Spleen (tissue), 11 donors: ENCODE measurements at regions not wholly inside any gene's neighbourhood (a gene's known extent, or its start where the extent isn't known, plus 50 kb on each side); places are given as distances from the start of the nearest gene placed in this dataset.

Experiments used
- DNase-seq: peaks from one replicate; pipeline ENCODE4 v3.0.0-alpha.2; 2020
- H3K27ac ChIP-seq, 8 donors: fragments of 200-600 bp; sonication (generic) in 7 of 8; 1 replicate in 4 of 8; 2 replicates in 4 of 8; pipeline versions ENCODE4 v1.5.0 to v1.8.0; 2016 to 2021; ENCODE audit warnings: inconsistent platforms in 4 of 8, mild to moderate bottlenecking in 4 of 8, moderate library complexity in 1 of 8
- H3K27me3 ChIP-seq, 7 donors: fragments of 200-600 bp; sonication (generic) in 6 of 7; replicated peaks in 1 of 7; 1 replicate in 4 of 7; 2 replicates in 3 of 7; pipeline versions ENCODE4 v1.5.0 to v1.8.0; 2016 to 2021; ENCODE audit warnings: inconsistent platforms in 3 of 7, mild to moderate bottlenecking in 1 of 7
- H3K36me3 ChIP-seq, 6 donors: fragments of 200-600 bp; sonication (generic) in 5 of 6; 1 replicate in 4 of 6; 2 replicates in 2 of 6; pipeline versions ENCODE4 v1.5.0 to v1.8.0; 2016 to 2021; ENCODE audit warnings: inconsistent platforms in 2 of 6
- H3K4me1 ChIP-seq, 6 donors: fragments of 200-600 bp; sonication (generic) in 5 of 6; 1 replicate in 3 of 6; 2 replicates in 3 of 6; pipeline versions ENCODE4 v1.5.0 to v1.8.0; 2016 to 2021; ENCODE audit warnings: inconsistent platforms in 3 of 6
- H3K4me3 ChIP-seq, 8 donors: fragments of 200-600 bp; sonication (generic) in 7 of 8; 1 replicate in 4 of 8; 2 replicates in 4 of 8; pipeline versions ENCODE4 v1.5.0 to v1.8.0; 2016 to 2021; ENCODE audit warnings: inconsistent platforms in 4 of 8, mild to moderate bottlenecking in 4 of 8, moderate library complexity in 2 of 8
- H3K9me3 ChIP-seq, 8 donors: fragments of 200-600 bp; sonication (generic) in 7 of 8; 1 replicate in 4 of 8; 2 replicates in 4 of 8; pipeline versions ENCODE4 v1.5.0 to v1.8.0; 2016 to 2021; ENCODE audit warnings: inconsistent platforms in 4 of 8
- POLR2A ChIP-seq, 3 donors: fragments of 450-650 bp; IDR thresholded peaks; one replicate each; pipeline ENCODE4 v1.5.1; 2017; ENCODE audit warnings: antibody characterized with exemption in 3 of 3, mild to moderate bottlenecking in 1 of 3
- POLR2AphosphoS5 ChIP-seq, 3 donors: sonication (generic); formaldehyde crosslinking; IDR thresholded peaks; one replicate each; pipeline ENCODE4 v1.5.1; 2017; ENCODE audit warnings: antibody characterized with exemption in 3 of 3
- WGBS, 5 donors: extraction: QIAGEN DNeasy Blood & Tissue Kit in 3 of 5; methylation state at CpG; one replicate each; pipeline versions ENCODE4 v1.1.5 to v1.1.7; 2013 to 2018; 5-methylcytosine and 5-hydroxymethylcytosine counted together
- intact Hi-C: fragments of 100-400 bp; cut with DNase I; formaldehyde crosslinking; loops from one replicate; pipeline ENCODE4 v1.15.0; 2023; ENCODE audit warnings: low total_unique reads
- TF ChIP-seq, protein P1 (sequence below), 11 experiments: fragments of 200-600 bp in 7 of 11; fragments of 450-650 bp in 4 of 11; sonication (generic) in 4 of 11; IDR thresholded peaks in 8 of 11; conservative IDR thresholded peaks in 3 of 11; 1 replicate in 7 of 11; 2 replicates in 4 of 11; pipeline versions ENCODE4 v1.4.0 to v1.8.0; 2016 to 2021; ENCODE audit warnings: antibody characterized with exemption in 11 of 11, inconsistent platforms in 4 of 11, mild to moderate bottlenecking in 1 of 11
- donor health status: healthy with polysubstance abuse.
- donor health status: DM: no; HTN: no; CAD: no; lungs with moderate emphysema.
- donor health status: DM: no; HTN: no; CAD: no.
- donor health status: Bipolar disorder and iron deficiency.
- donor health status: healthy.
- donor health status: DM: no; HTN: no; CAD: no.
- donor health status: DM: yes; HTN: yes; CAD: no.

DNA sequence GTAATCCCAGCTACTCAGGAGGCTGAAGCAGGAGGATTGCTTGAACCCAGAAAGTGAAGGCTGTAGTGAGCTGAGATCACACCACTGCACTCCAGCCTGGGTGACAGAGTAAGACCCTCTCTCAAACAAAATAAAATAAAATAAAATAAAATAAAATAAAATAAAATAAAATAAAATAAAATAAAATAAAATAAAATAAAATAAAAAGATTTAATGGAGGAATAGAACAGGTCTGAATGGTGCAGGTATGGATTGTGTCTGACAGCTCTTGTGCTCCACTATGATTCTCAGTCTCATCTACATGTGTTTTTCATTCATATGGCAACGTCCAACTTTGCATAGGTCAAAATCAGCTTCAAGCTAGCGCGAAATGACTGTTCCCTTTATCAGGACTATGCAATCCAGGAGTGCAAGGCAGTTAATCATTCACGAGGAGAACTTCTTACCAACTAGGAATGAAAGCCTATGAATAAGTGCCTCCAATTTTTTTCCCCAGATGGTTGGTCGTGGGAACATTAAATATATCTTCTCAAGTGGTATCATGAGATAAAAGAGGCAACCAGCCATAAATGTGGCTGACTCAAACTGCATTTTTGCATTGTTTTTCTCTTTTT lies 1392.3 kb upstream of the CDH9 start:
- TF ChIP-seq POLR2A (IDR thresholded peaks at IDR 0.05) (no peak), POLR2AphosphoS5 (IDR thresholded peaks at IDR 0.05) (no peak)
- TF ChIP-seq, protein P1, sequence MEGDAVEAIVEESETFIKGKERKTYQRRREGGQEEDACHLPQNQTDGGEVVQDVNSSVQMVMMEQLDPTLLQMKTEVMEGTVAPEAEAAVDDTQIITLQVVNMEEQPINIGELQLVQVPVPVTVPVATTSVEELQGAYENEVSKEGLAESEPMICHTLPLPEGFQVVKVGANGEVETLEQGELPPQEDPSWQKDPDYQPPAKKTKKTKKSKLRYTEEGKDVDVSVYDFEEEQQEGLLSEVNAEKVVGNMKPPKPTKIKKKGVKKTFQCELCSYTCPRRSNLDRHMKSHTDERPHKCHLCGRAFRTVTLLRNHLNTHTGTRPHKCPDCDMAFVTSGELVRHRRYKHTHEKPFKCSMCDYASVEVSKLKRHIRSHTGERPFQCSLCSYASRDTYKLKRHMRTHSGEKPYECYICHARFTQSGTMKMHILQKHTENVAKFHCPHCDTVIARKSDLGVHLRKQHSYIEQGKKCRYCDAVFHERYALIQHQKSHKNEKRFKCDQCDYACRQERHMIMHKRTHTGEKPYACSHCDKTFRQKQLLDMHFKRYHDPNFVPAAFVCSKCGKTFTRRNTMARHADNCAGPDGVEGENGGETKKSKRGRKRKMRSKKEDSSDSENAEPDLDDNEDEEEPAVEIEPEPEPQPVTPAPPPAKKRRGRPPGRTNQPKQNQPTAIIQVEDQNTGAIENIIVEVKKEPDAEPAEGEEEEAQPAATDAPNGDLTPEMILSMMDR (IDR thresholded peaks at IDR 0.05 in 8 of 11, conservative IDR thresholded peaks at IDR 0.05 in 3 of 11), result no peak
- 68 to 81% (median 74%) methylated on average over 5 of the region's 5 CpGs for WGBS, 5 donors
- intact Hi-C loops, result no loop called here
- DNase-seq, result no peak
- H3K9me3 ChIP-seq, result peaks cover 0 to 30% (median 8%) of the 10 kb centered on the region in 8 donors
- no peaks in the 10 kb centered on the region for H3K4me1 ChIP-seq
- no peaks in the 10 kb centered on the region for H3K27me3 ChIP-seq
- no peak overlapping the region for H3K27ac ChIP-seq
- no peaks in the 10 kb centered on the region for H3K36me3 ChIP-seq
- H3K4me3 ChIP-seq, result no peak overlapping the region

DNA sequence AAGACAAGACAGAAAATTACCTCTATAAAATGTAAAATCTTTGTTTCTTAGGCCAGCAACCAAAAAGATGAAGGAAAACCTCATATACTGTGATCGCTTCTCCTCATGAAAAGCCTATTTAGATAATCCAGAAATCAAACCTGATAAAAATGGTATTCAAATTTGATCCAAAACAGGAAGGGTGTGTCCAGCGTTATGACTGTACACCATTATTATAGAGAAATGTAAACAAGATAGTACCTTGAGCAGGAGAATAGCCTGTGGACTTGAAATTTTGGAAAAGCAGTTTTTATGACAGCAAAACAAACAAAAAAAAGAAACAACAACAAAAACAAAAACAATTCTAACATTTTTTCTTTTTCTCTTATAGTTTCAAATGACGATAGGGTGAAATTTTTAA lies 1382.8 kb upstream of the CDH9 start:
- H3K9me3 ChIP-seq, result peaks cover 0 to 34% (median 10%) of the 10 kb centered on the region in 8 donors
- no peak for DNase-seq
- no peak overlapping the region for H3K4me3 ChIP-seq
- H3K27ac ChIP-seq, result no peak overlapping the region
- TF ChIP-seq POLR2A (IDR thresholded peaks at IDR 0.05) (no peak), POLR2AphosphoS5 (IDR thresholded peaks at IDR 0.05) (no peak)
- TF ChIP-seq, protein P1 (IDR thresholded peaks at IDR 0.05 in 8 of 11, conservative IDR thresholded peaks at IDR 0.05 in 3 of 11), result no peak
- H3K4me1 ChIP-seq, result no peaks in the 10 kb centered on the region
- 63 to 81% (median 72%) methylated on average over 3 of the region's 3 CpGs for WGBS, 5 donors
- H3K27me3 ChIP-seq, result no peaks in the 10 kb centered on the region
- intact Hi-C loops, result no loop called here
- H3K36me3 ChIP-seq, result no peaks in the 10 kb centered on the region

DNA sequence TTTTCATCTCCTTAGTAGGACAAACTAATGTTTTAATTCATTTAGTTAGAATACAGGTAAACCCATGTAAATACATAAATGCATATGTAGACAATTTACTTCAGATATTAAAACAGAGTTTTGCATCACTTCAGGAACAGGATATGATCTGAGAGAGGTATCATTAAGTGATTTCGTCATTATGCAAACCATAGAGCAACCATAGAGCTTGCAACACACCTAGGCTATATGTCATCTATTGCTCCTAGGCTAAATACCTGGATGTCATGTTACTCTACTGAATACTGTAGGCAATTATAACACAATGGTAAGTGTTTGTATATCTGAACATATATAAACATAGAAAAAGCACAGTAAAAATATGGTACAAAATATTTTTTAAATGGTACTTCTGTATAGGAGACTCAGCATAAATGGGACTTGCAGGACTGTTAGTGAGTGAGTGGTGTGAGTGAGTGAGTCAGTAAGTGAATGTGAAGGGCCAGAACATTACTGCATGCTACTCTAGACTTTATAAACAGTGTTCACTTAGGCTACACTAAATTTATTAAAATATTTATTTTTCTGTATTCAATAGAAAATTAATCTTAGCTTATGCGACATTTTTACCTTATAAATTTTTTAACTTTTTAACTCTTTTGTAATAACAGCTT lies 1377.5 kb upstream of the CDH9 start:
- H3K36me3 ChIP-seq, result no peaks in the 10 kb centered on the region
- intact Hi-C loops, result no loop called here
- no peak for DNase-seq
- peaks cover 0 to 13% (median 2%) of the 10 kb centered on the region in 8 donors for H3K9me3 ChIP-seq
- H3K4me3 ChIP-seq, result no peak overlapping the region
- TF ChIP-seq POLR2AphosphoS5 (IDR thresholded peaks at IDR 0.05) (no peak), POLR2A (IDR thresholded peaks at IDR 0.05) (no peak)
- TF ChIP-seq, protein P1 (IDR thresholded peaks at IDR 0.05 in 8 of 11, conservative IDR thresholded peaks at IDR 0.05 in 3 of 11), result no peak
- no peak overlapping the region for H3K27ac ChIP-seq
- 78 to 90% (median 82%) methylated on average over 2 of the region's 2 CpGs for WGBS, 5 donors
- H3K27me3 ChIP-seq, result no peaks in the 10 kb centered on the region
- no peaks in the 10 kb centered on the region for H3K4me1 ChIP-seq

GRCh38 chr5:28414619-28415018 lies 1376.2 kb upstream of the CDH9 start:
- Histone ChIP-seq H3K27me3 (no peaks in the 10 kb centered on the region), H3K9me3 (peaks cover 0 to 19% (median 2%) of the 10 kb centered on the region in 8 donors), H3K4me1 (no peaks in the 10 kb centered on the region), H3K27ac (no peak overlapping the region), H3K4me3 (no peak overlapping the region), H3K36me3 (no peaks in the 10 kb centered on the region)
- WGBS, 5 donors, result 79 to 94% (median 83%) methylated on average over 1 of the region's 1 CpG
- intact Hi-C loops, result no loop called here
- TF ChIP-seq, protein P1 (IDR thresholded peaks at IDR 0.05 in 8 of 11, conservative IDR thresholded peaks at IDR 0.05 in 3 of 11), result no peak
- DNase-seq, result no peak
